ENCODE measurements at regions not wholly inside any gene's neighbourhood (a gene's known extent, or its start where the extent isn't known, plus 50 kb on each side); places are given as distances from the start of the nearest gene placed in this dataset.

DNA sequence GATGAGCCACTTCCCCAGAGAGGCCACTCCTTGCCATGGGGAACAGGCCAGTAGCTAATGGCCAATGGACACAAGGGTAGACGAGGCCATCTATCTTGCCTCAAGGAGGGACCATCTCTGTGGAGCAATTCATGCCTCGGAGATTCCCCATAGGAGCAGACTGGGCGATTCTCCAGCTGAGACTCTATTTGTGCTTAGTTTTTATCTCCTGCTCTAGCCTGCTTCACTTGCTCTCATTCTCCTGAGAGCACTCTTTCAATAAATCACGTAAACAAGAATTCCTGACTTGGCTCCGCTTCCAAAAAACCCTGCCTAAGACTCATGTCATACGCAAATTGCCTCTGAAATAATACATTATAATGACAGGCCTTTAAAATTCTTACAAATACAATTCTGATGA, 396.4 kb upstream of the USP15 start:
- H3K36me3 Mint-ChIP-seq (ENCODE audit: low read depth, unreplicated experiment), result no peaks in the 10 kb centered on the region
- no peak overlapping the region for H3K27ac Mint-ChIP-seq (ENCODE audit: unreplicated experiment)
- no peaks in the 10 kb centered on the region for H3K9me3 Mint-ChIP-seq (ENCODE audit: unreplicated experiment)
- TF ChIP-seq, protein P1, sequence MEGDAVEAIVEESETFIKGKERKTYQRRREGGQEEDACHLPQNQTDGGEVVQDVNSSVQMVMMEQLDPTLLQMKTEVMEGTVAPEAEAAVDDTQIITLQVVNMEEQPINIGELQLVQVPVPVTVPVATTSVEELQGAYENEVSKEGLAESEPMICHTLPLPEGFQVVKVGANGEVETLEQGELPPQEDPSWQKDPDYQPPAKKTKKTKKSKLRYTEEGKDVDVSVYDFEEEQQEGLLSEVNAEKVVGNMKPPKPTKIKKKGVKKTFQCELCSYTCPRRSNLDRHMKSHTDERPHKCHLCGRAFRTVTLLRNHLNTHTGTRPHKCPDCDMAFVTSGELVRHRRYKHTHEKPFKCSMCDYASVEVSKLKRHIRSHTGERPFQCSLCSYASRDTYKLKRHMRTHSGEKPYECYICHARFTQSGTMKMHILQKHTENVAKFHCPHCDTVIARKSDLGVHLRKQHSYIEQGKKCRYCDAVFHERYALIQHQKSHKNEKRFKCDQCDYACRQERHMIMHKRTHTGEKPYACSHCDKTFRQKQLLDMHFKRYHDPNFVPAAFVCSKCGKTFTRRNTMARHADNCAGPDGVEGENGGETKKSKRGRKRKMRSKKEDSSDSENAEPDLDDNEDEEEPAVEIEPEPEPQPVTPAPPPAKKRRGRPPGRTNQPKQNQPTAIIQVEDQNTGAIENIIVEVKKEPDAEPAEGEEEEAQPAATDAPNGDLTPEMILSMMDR (IDR thresholded peaks at IDR 0.05; ENCODE audit: unreplicated experiment), result no peak
- H3K27me3 Mint-ChIP-seq (ENCODE audit: unreplicated experiment), result no peaks in the 10 kb centered on the region
- DNase-seq (ENCODE audit: low spot score), result no peak
- H3K4me1 Mint-ChIP-seq (ENCODE audit: unreplicated experiment), result peaks cover 2% of the 10 kb centered on the region
- no peak overlapping the region for H3K4me3 Mint-ChIP-seq (ENCODE audit: unreplicated experiment)

DNA sequence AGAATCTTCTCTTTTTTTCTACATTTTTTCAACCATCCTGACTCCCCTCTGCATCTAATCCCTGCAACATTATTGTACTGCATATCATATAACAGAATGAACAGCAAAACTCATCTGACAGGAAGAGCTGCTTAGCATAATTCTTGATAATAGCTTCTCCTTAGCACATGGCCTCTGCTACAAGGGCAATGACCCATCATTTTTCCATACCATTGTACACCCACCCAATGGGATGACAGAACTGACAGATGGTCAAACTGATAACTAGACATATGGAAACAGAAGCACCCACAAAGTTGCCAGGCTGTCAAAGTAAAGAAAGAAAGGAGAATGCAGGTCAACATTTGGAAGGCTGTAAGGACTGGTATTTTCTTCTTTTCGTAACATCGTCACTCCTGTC, 390.4 kb upstream of the USP15 start:
- H3K4me3 Mint-ChIP-seq (ENCODE audit: unreplicated experiment), result no peak overlapping the region
- H3K27ac Mint-ChIP-seq (ENCODE audit: unreplicated experiment), result no peak overlapping the region
- DNase-seq (ENCODE audit: low spot score), result no peak
- no peaks in the 10 kb centered on the region for H3K27me3 Mint-ChIP-seq (ENCODE audit: unreplicated experiment)
- no peaks in the 10 kb centered on the region for H3K36me3 Mint-ChIP-seq (ENCODE audit: low read depth, unreplicated experiment)
- TF ChIP-seq, protein P1 (IDR thresholded peaks at IDR 0.05; ENCODE audit: unreplicated experiment), result no peak
- H3K4me1 Mint-ChIP-seq (ENCODE audit: unreplicated experiment), result peaks cover 2% of the 10 kb centered on the region
- H3K9me3 Mint-ChIP-seq (ENCODE audit: unreplicated experiment), result no peaks in the 10 kb centered on the region

DNA sequence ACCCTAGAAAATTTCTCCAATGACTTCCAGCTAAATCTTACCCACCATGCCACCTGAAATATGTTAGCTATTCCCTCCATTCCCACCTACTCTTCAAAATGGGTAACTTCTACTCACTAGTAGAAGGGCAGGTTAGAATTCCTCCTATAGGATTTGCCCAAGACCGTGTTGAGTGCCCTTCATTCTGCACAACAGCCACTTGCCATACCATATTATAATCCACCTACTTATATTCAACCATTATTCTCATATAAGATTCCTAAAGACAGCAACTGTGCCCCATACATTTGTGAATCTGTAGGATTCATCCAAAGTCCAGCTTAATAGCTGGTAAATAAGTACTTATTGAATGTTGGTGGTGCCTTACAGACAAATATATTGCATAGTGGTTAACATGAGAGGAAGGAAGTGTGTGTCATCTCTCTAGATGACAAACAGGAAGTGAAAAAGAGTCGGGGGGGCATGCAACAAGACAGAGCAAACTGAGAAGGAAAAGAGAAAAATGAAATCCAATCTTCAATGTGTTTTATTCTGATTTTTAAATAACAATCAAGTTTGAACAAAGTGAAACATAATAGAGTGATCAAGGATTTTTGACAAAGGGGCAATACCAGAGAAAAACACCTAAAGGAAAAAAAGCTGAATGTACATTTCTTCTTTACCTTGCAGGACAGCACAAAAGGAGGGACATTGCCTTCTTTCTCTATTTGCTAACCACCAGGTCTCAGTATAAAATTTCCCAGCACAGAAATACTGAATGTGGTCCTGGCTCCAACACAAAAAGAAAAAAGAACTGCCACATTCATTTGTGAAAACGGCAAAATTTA, 389.3 kb upstream of the USP15 start:
- no peaks in the 10 kb centered on the region for H3K36me3 Mint-ChIP-seq (ENCODE audit: low read depth, unreplicated experiment)
- H3K9me3 Mint-ChIP-seq (ENCODE audit: unreplicated experiment), result no peaks in the 10 kb centered on the region
- DNase-seq (ENCODE audit: low spot score), result no peak
- H3K27me3 Mint-ChIP-seq (ENCODE audit: unreplicated experiment), result no peaks in the 10 kb centered on the region
- no peak overlapping the region for H3K27ac Mint-ChIP-seq (ENCODE audit: unreplicated experiment)
- TF ChIP-seq, protein P1 (IDR thresholded peaks at IDR 0.05; ENCODE audit: unreplicated experiment), result no peak
- H3K4me1 Mint-ChIP-seq (ENCODE audit: unreplicated experiment), result peaks cover 2% of the 10 kb centered on the region
- no peak overlapping the region for H3K4me3 Mint-ChIP-seq (ENCODE audit: unreplicated experiment)

DNA sequence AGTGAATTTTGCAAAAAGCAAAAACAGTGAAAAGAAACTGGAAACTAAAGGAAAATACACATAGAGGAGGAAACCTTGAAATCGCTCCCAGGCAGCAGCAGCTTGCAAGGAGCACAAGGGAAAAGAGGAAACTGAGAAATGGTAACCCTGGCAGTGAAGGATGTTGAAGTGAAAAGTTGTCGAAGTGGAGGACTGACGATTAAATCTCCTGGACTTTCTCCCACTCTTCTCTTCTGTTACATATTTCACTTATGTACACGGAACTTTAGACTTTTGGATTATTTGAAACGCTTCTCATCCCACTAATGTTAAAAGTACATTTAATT, 388.8 kb upstream of the USP15 start:
- Mint-ChIP-seq H3K9me3 (ENCODE audit: unreplicated experiment) (no peaks in the 10 kb centered on the region), H3K27ac (ENCODE audit: unreplicated experiment) (no peak overlapping the region), H3K4me3 (ENCODE audit: unreplicated experiment) (no peak overlapping the region), H3K36me3 (ENCODE audit: low read depth, unreplicated experiment) (no peaks in the 10 kb centered on the region), H3K4me1 (ENCODE audit: unreplicated experiment) (peaks cover 2% of the 10 kb centered on the region), H3K27me3 (ENCODE audit: unreplicated experiment) (no peaks in the 10 kb centered on the region)
- TF ChIP-seq, protein P1 (IDR thresholded peaks at IDR 0.05; ENCODE audit: unreplicated experiment), result no peak
- no peak for DNase-seq (ENCODE audit: low spot score)

DNA sequence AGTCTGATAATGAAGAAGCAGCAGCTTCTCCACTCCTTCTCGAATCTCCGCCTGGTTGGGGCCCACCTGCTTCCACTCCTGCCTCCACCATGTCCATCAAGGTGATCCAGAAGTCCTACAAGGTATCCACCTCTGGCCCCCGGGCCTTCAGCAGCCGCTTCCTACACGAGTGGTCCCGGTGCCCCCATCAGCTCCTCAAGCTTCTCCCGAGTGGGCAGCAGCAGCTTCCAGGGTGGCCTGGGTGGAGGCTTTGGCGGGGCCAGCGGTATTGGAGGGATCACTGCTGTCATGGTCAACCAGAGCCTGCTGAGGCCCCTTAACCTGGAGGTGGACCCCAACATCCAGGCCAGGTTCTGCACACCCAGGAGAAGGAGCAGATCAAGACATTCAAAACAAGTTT, 381.0 kb upstream of the USP15 start:
- TF ChIP-seq, protein P1 (IDR thresholded peaks at IDR 0.05; ENCODE audit: unreplicated experiment), result no peak
- no peaks in the 10 kb centered on the region for H3K27me3 Mint-ChIP-seq (ENCODE audit: unreplicated experiment)

More for the DNA sequence above, 381.0 kb upstream of the USP15 start:
- DNase-seq (ENCODE audit: low spot score), result no peak
- H3K27ac Mint-ChIP-seq (ENCODE audit: unreplicated experiment), result no peak overlapping the region
- no peaks in the 10 kb centered on the region for H3K9me3 Mint-ChIP-seq (ENCODE audit: unreplicated experiment)
- no peak overlapping the region for H3K4me3 Mint-ChIP-seq (ENCODE audit: unreplicated experiment)
- no peaks in the 10 kb centered on the region for H3K36me3 Mint-ChIP-seq (ENCODE audit: low read depth, unreplicated experiment)
- H3K4me1 Mint-ChIP-seq (ENCODE audit: unreplicated experiment), result no peaks in the 10 kb centered on the region

Measured in endothelial cell (in vitro differentiated cells).